HG03045 (cell line): ENCODE measurements at regions not wholly inside any gene's neighbourhood (a gene's known extent, or its start where the extent isn't known, plus 50 kb on each side); places are given as distances from the start of the nearest gene placed in this dataset.
"Not testable (repeated sequence)": the region's sequence is repeated elsewhere in the genome, so short reads cannot be mapped to it uniquely, and the experiment has no call there.

Source experiments
- ATAC-seq: cut with Tn5 transposase; IDR thresholded peaks from one replicate; pipeline ENCODE4 v1.9.1; 2021; ENCODE audit warnings: mild to moderate bottlenecking, moderate library complexity; ENCODE audit not compliant: unreplicated experiment

DNA sequence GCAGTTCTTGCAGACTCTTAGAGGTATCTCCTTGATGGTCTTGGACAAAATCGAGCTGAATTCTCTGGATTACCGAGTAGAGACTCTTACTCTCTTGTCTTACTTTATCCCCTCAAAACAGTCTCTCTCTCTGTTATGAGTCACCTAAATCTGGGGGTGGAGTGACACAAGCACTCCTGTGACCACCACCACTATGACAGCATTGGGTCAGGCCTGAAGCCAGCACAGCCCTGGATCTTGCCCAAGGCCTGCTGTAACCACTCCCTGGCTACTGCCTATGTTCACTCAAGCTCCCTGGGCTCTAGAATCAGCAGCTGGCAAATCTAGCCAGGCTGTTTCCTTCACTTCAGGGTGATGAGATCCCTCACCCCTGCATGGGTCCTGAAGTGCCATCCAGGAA lies 662.5 kb downstream of the LUZP2 start:
- no peak for ATAC-seq

DNA sequence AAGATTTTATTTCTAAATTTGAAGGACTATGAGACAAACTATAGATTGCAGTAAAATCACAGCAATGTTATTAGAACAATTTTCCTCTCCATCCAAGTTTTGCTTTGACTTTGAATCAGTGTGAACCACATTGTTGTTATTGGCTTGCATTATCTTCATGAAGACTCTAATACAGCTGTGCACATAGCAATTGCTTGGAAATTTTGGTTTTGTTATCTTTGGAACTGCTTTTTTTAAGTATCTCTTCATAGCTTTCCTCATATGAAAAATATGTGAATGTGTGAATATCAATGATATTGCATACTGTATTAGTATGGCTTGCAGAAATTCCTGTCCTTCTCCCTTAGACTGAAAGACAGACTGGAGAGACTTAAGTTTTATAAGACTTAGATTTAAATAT lies 666.6 kb downstream of the LUZP2 start:
- no peak for ATAC-seq

DNA sequence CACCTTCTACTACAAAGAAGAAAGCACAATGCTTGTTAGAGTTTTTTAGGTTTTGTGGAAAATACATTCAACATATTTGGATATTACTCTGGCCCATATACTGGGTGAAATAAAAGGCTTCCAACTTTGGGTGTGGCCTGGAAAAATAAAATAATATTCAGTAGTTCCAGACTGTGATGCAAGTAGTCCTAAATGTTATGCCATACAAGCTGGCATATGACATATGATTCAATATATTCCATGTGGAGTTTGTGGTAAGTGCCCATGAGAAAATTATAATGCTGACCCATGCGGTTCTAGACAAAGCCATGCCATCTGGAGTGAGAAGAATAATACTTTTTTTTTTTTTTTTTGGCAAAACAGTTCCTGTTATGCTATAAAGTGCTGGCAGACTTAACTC lies 683.3 kb downstream of the LUZP2 start:
- no peak for ATAC-seq

DNA sequence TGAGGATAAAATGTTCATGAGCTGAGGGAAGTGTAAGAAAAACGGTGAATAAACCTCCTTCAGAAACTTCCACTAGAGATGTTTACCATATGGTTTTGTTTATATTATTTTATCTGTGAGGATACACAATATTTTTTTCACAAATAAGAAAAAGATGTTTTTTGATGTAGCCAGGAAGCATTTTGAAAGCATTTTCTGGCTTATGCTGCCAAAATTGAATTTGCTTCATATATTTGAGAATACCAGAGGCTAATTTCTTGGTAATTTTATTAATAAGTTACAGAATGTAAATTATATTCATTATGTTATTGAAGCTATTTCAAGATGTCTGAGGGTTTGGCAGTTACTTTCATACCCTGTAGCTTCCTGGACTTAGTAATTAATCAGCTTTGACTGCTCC lies 686.6 kb downstream of the LUZP2 start:
- no peak for ATAC-seq

DNA sequence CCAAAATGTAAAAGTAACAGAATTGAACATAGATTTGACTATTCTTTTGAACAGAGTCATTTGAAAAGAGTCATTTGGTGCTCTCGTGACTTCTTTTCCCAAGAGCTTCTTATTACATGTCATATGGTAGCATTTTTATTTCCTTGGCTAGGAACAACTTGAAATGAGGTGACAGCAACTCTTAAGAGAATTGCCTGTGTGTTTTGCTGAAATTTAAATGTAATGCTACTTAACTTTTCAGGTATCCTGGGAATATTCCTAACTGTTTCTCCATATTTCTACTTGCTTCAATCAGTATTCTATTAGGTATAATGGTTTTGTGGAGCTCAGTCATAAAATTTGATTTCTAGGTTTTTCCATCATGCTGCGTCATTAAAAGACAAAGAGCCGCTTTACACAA lies 700.7 kb downstream of the LUZP2 start:
- ATAC-seq: no peak

DNA sequence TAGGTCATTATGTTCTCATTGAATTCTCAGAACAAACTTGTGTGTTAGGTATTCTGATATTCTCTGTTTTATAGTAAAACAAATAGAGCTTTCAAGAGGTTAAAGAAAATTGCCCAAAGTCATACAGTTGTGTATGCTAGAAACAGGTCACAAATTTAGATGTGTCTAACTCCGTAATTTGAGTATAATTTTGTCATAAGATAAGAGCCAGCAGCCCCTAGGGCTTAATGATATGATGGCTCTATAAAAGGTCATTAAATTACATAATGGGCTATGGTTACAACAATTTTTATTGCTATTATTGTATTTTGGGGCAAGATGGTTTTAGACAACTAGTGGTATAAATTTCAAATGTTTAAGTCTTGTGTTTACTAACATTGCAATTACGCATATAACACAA lies 701.9 kb downstream of the LUZP2 start:
- ATAC-seq: no peak

DNA sequence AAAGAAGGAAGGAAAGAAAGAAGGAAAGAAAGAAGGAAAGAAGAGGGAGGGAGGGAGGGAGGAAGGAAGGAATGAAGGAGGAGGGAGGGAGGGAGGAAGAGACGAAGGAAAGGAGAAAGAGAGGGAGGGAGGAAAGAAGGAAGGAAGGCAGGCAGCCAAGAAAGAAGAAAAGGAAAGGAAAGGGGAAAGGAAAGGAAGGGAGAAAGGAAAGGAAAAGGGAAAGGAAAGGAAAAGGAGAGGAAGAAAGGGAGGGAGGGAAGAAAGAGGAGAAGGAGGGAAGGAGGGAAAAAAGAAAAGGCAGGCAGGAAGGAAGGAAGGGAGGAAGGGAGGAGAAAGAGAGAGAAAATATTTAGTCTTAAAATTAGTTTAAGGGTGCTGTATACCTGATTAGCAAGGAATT lies 704.1 kb downstream of the LUZP2 start:
- ATAC-seq: no peak

DNA sequence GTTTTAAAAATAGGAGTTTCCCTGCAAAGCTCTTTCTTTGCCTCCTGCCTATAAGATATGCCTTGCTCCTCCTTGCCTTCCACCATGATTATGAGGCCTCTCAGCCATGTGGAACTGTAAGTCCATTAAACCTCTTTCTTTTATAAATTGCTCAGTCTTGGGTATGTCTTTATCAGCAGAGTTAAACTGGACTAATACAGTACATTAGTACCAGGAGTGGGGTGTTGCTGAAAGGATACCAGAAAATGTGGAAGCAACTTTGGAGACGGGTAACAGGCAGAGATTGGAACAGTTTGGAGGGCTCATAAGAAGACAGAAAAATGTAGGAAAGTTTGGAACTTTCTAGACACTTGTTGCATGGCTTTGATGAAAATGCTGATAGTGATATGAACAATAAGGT lies 709.9 kb downstream of the LUZP2 start:
- no peak for ATAC-seq

DNA sequence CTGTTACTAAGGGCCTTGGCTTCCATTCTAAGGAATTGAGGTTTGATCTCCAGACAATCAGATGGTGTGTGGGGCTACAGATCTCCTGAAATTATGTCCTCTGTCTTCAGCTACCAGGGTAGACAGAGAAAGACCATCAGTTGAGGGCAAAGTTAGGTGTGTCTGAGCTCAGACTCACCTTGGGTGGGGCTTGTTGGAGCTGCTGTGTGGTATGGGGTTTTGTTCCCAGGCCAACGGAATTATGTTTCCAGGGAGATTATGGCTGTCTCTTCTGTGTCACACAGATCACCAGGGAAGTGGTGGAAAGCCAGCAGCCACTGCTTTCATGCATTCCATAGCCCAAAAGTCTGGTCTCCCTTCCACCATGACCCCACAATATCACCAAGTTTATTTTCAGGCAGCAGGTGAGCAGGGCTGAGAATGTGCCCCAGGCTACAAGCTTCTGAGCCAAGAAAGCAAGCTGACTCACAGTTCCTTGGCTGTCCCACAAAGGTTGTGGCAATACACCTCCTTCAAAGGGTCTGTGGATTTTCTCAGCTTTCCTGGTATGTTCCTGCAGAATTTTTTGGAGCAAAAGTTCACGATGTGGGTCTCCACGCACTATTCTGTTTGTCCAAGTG lies 714.9 kb downstream of the LUZP2 start:
- ATAC-seq: no peak

DNA sequence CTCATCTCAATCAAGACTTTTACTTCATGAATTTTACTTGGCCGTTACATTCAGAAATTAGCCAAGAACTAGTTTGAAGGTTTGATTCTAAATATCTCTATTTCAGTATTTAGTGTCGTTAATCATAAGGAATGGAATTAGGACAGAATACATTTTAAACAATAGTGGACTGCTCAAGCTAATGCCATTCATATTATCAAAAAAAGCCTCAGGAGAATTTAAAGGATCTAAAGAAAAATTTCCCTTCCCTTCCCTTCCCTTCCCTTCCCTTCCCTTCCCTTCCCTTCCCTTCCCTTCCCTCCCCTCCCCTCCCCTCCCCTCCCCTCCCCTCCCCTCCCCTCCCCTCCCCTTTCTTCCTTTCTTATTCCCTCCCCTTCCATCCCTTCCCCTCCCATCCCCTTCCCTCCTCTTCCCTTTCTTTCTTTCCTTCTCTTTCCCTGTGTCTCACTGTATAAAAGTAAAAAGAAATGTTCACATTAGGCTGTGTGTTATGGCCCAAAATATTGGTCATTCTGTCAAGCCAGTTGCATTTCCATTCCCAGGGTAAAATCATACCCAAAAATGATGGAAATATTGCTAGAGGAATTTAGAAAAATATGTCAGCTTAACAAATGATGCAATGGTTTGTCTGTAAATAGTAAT lies 717.8 kb downstream of the LUZP2 start:
- no peak for ATAC-seq

DNA sequence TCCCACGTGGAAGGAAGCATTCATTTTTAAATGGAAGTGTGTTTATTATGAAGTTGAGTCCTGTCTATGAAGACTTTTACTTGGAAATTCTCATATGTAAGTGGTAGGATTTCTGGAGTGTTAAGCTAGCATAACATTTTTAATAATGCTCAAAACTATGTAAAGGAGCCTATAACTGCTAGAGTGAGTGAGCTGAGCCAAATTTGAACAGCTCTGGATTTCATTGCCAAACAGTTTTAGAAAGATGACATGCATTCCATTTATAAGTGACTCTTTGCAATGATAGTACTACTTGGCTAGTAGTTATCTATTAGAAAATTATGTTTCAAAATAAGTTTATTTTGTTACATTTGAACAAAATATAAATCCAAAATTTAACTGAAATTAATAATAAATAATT lies 721.2 kb downstream of the LUZP2 start:
- no peak for ATAC-seq

DNA sequence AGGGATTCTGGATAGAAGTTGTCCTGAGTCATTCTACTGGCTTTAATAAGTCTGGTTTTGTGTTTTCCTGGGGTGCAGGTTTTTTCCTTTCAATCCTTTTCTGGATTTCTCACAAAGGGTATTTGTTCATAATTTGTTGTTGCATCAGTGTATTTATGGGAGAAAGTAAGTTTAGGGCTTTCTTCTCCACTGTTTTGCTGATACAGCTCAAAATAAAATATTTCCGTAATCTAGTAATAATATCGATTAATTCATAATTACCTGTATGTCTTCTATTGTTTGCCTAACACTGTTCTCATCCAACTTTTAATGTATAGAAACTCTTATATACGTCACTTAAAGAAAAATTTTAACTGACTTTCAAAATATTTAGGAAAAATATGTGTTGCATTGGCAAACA lies 728.2 kb downstream of the LUZP2 start:
- ATAC-seq: no peak

DNA sequence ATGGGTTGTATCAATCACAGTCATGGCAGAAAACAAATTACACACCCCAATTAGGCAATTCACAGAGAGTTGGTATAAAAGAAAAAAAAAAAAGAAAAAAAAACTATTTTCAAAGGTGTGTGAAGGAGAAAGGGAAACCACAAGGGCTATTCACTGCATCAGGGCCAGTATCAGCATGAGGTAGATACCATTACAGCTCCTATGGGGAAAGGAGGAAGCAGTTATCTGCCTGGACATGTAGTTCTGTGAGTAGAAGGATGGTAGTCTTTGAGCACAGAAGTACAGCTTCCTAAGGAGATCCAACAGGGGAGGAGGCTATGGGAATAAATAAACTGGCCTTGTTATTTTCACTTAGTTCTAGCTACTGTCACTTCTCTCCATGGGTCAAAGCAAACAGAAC lies 746.1 kb downstream of the LUZP2 start:
- no peak for ATAC-seq

DNA sequence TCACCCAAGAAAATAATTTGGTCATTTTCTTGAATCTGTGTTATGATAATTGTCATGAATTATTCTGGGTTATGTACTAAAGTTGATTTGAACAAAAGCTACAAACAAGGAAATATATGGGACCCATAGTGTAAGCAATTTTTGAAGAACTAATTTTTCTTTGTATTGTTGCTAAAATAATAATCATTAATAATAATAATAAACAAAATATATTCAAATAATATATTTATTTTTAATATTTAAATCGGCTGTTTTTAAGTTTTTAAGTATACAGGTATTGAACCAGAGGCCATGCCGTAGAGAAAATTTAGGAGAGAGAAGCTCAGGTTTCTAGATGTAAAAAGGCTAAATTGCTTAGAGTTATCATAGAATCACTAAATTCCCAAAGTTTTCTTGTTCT lies 747.3 kb downstream of the LUZP2 start:
- ATAC-seq: no peak

DNA sequence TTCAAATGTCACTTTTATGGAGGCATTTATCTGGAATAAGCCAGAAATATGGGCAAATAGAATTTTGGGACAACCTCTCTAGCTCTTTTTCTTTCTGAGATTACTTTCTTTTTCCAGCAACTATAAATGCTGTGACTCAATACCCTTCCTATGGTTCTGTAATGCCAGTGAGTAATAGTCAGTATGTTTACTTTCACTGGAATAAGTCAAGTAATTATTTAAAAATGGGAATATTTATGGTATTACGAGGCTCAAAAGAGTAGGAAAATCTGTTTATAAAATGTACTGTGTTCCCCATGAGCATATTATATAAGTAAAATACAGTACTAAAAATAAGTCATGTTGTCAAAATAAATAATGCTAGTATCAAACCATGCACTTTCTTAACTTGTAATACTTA lies 750.5 kb downstream of the LUZP2 start:
- ATAC-seq: no peak

DNA sequence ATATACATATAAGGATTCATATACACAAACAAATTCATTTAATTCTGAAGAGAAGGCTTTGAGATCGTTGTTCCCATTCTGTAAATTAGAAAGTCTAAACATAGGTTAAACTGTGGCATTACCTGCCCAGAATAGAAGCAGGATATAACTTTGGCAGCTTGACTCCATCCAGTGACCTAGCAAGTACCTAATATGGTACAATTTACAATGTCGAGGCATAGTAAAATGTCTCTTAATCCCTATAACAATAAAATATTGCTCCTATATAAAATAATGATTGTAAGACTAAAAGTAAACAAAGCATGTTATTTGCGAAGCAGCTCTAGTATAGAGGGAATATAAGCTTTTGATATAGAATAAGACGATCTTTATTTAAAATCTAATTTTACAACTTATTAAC lies 756.0 kb downstream of the LUZP2 start:
- no peak for ATAC-seq

DNA sequence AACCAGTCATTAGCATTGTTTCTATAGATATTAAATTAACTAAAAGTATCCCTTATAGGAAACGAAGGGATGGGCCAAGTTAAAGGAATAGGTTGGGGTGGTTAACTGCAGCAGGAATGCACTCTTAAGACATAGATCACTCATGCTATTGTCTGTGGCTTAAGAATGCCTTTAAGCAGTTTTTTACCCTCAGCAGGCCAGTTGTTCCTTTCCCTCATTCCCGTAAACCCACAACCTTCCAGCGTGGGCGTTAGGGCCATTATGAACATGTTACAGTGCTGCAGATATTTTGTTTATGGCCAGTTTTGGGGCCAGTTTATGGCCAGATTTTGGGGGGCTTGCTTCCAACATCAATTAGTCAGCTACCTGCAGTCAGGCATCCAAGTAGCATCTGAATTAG lies 767.0 kb downstream of the LUZP2 start:
- ATAC-seq: not testable (repeated sequence)

DNA sequence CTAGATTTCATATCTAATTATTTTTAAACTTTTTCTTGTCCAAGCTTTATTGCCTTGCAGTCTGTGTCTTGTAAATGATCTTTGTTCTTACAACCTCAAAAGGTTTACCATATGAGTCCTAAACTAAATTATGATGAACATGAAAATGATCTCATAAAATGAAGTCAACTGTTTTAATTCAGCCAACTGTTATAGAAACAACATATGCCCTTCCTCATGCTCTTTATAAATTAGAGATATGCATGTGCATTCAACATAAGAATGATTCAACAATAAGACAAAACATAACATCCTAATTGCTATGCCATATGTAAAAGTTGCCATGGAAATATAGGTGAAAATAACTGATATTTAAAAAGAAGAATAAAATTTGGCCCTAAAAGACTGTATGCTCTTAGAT lies 774.4 kb downstream of the LUZP2 start:
- ATAC-seq: no peak

DNA sequence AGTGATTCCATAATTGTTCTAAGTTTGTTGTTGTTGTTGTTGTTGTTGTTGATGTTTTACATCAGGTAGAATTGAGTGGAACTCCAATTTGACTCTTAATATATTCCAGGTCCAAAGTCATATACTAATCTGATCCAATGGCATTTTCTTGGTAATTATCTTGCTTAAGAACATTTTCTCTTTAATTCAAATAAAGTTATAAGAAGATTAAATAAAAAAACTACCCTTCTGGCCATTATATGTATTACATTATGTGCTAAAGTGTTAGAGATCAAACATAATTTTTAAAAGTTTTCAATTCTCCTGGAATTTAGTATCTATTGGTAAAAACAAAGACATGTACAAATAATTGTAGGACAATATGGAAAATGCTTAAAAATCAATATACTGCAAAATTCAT lies 775.4 kb downstream of the LUZP2 start:
- no peak for ATAC-seq

DNA sequence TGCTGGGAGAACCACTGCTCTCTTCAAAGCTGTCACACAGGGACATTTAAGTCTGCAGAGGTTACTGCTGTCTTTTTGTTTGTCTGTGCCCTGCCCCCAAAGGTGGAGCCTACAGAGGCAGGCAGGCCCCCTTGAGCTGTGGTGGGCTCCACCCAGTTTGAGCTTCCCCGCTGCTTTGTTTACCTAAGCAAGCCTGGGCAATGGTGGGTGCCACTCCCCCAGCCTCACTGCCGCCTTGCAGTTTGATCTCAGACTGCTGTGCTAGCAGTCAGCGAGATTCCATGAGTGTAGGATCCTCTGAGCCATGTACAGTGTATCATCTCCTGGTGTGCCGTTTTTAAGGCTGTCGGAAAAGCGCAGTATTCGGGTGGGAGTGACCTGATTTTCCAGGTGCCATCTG lies 784.0 kb downstream of the LUZP2 start:
- not testable (repeated sequence) for ATAC-seq

DNA sequence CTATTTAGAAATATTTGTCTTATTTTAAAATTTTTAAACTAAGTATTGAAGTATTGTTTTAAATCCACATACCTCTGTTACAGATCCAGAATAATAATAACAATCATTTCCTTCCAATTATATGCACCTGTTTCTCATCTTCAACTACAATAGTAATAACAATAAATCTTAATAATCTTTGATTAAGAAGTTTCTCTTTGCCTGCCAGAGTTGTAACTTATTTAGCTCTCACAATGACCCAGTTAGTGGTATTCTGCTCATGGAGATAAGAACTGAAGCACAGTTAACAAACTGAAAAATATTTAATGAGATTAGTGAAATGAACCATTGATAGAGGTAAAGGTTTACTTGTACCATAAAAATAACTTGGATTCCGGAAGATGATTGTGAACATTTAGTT lies 796.3 kb downstream of the LUZP2 start:
- no peak for ATAC-seq

DNA sequence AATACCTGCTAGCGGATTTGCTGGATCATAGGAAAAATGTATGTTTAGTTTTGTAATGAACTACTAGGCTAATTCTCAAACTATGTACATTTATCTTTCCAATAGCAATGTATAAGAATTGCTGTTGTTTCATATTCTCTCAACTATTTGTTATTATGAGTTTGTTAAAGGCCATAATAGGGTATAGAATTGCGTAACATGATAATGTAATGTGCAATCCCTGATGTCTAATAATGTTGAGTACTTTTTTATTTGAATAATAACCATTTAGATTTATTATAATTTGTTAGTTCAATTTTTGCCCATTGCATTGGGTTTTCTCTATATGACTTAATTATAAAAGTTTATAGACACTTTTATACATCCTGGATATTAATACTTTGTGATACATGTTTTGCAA lies 801.6 kb downstream of the LUZP2 start:
- ATAC-seq: no peak

DNA sequence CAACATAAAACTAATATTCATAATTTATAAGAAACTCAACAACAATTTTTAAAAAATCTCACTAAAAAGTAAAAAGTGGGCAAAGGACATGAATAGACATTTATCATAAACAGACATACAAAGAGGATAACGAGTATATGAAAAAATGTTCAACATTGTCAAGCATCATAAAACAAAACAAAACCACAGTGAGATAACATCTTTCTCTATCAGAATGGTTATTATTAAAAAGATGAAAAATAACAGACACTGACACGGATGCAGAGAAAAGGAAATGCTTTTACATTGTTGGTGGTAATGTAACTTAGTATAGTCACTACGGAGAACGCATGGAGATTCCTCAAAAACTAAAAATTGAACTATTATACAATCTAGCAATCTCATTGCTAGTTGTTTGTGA lies 813.0 kb downstream of the LUZP2 start:
- ATAC-seq: no peak
